KMS-11 (cell line): ENCODE measurements at regions not wholly inside any gene's neighbourhood (a gene's known extent, or its start where the extent isn't known, plus 50 kb on each side); places are given as distances from the start of the nearest gene placed in this dataset.

ENCODE experiments used
- H2AFZ ChIP-seq: fragments of 200-600 bp; sonication (generic); 2 replicates; pipeline ENCODE4 v1.6.1; 2016; ENCODE audit warnings: antibody characterized with exemption, mixed run types, low read depth
- H3K27ac ChIP-seq: fragments of 200-600 bp; sonication (generic); 2 replicates; pipeline ENCODE4 v1.6.1; 2016; ENCODE audit warnings: mild to moderate bottlenecking, mixed run types
- H3K27me3 ChIP-seq: fragments of 200-600 bp; sonication (generic); 2 replicates; pipeline ENCODE4 v1.6.1; 2017; ENCODE audit warnings: mild to moderate bottlenecking, low read depth, mixed run types, moderate library complexity; ENCODE audit not compliant: insufficient read depth
- H3K36me3 ChIP-seq: fragments of 200-600 bp; sonication (generic); 2 replicates; pipeline ENCODE4 v1.6.1; 2017; ENCODE audit warnings: mild to moderate bottlenecking, mixed run types; ENCODE audit not compliant: insufficient read depth
- H3K4me1 ChIP-seq: fragments of 200-600 bp; sonication (generic); 2 replicates; pipeline ENCODE4 v1.6.1; 2016; ENCODE audit warnings: mild to moderate bottlenecking, low read depth, mixed run types; ENCODE audit not compliant: poor library complexity, severe bottlenecking
- H3K4me2 ChIP-seq: fragments of 200-600 bp; sonication (generic); 2 replicates; pipeline ENCODE4 v1.7.0; 2016; ENCODE audit warnings: mild to moderate bottlenecking, mixed run types
- H3K4me3 ChIP-seq: fragments of 200-600 bp; sonication (generic); IDR thresholded peaks from 2 replicates; pipeline ENCODE4 v1.6.1; 2017; ENCODE audit warnings: low read depth, low read length, mixed read lengths; ENCODE audit not compliant: insufficient read depth
- H3K79me2 ChIP-seq: fragments of 200-600 bp; sonication (generic); 2 replicates; pipeline ENCODE4 v1.6.1; 2016; ENCODE audit warnings: low read depth, mixed run types; ENCODE audit not compliant: insufficient read depth
- H3K9ac ChIP-seq: fragments of 200-600 bp; sonication (generic); 2 replicates; pipeline ENCODE4 v1.6.1; 2016; ENCODE audit warnings: mild to moderate bottlenecking, mixed run types
- H4K20me1 ChIP-seq: fragments of 200-600 bp; sonication (generic); 2 replicates; pipeline ENCODE4 v1.6.1; 2016; ENCODE audit warnings: mild to moderate bottlenecking, mixed run types; ENCODE audit not compliant: insufficient read depth
- CTCF ChIP-seq: fragments of 200-600 bp; sonication (generic); conservative IDR thresholded peaks from 2 replicates; pipeline ENCODE4 v1.6.1; 2017; ENCODE audit warnings: low read depth, mild to moderate bottlenecking, antibody characterized with exemption, low read length, moderate library complexity, mixed read lengths

GRCh38 chr12:93225094-93225493, 152.6 kb upstream of the NUDT4 start:
- no peak for TF ChIP-seq CTCF
- H3K4me3 ChIP-seq, result no peak overlapping the region
- H3K27ac ChIP-seq, result no peak overlapping the region
- no peaks in the 10 kb centered on the region for H3K36me3 ChIP-seq
- H3K9ac ChIP-seq, result no peak overlapping the region
- no peaks in the 10 kb centered on the region for H3K4me1 ChIP-seq
- no peaks in the 10 kb centered on the region for H4K20me1 ChIP-seq
- no peak overlapping the region for H2AFZ ChIP-seq
- H3K79me2 ChIP-seq, result no peaks in the 10 kb centered on the region
- no peak overlapping the region for H3K4me2 ChIP-seq
- H3K27me3 ChIP-seq, result no peaks in the 10 kb centered on the region

- Histone ChIP-seq H3K36me3 (no peaks in the 10 kb centered on the region), H3K27me3 (no peaks in the 10 kb centered on the region), H3K4me2 (no peak overlapping the region), H3K27ac (no peak overlapping the region), H3K4me3 (no peak overlapping the region), H3K79me2 (no peaks in the 10 kb centered on the region), H3K4me1 (no peaks in the 10 kb centered on the region), H3K9ac (no peak overlapping the region), H4K20me1 (no peaks in the 10 kb centered on the region), H2AFZ (no peak overlapping the region)
- no peak for TF ChIP-seq CTCF
These were observed 151.4 kb upstream of the NUDT4 start for GRCh38 chr12:93226361-93226760.

- H3K9ac ChIP-seq, result no peak overlapping the region
- H3K27ac ChIP-seq, result no peak overlapping the region
- no peaks in the 10 kb centered on the region for H4K20me1 ChIP-seq
- H2AFZ ChIP-seq, result no peak overlapping the region
- no peak overlapping the region for H3K4me2 ChIP-seq
- no peaks in the 10 kb centered on the region for H3K4me1 ChIP-seq
- H3K79me2 ChIP-seq, result no peaks in the 10 kb centered on the region
- TF ChIP-seq CTCF, result no peak
- no peaks in the 10 kb centered on the region for H3K36me3 ChIP-seq
- no peaks in the 10 kb centered on the region for H3K27me3 ChIP-seq
- H3K4me3 ChIP-seq, result no peak overlapping the region
These were observed 148.0 kb upstream of the NUDT4 start for GRCh38 chr12:93229494-93230325.

GRCh38 chr12:93230326-93230720, 147.4 kb upstream of the NUDT4 start:
- H4K20me1 ChIP-seq, result no peaks in the 10 kb centered on the region
- no peaks in the 10 kb centered on the region for H3K79me2 ChIP-seq
- no peaks in the 10 kb centered on the region for H3K36me3 ChIP-seq
- no peak overlapping the region for H2AFZ ChIP-seq
- no peak overlapping the region for H3K9ac ChIP-seq
- H3K4me2 ChIP-seq, result no peak overlapping the region
- H3K27ac ChIP-seq, result no peak overlapping the region
- no peak for TF ChIP-seq CTCF
- H3K4me3 ChIP-seq, result no peak overlapping the region
- H3K4me1 ChIP-seq, result no peaks in the 10 kb centered on the region
- no peaks in the 10 kb centered on the region for H3K27me3 ChIP-seq
